ENCODE measurements at regions not wholly inside any gene's neighbourhood (a gene's known extent, or its start where the extent isn't known, plus 50 kb on each side); places are given as distances from the start of the nearest gene placed in this dataset.

- Histone ChIP-seq H3K9me3 (ENCODE audit: low read length) (no peaks in the 10 kb centered on the region), H3K36me3 (ENCODE audit: insufficient read depth, low read length) (no peaks in the 10 kb centered on the region), H3K4me2 (ENCODE audit: low read length) (no peak overlapping the region), H4K20me1 (ENCODE audit: insufficient read depth, low read length) (no peaks in the 10 kb centered on the region), H3K27ac (ENCODE audit: low read depth, low read length, poor library complexity, severe bottlenecking) (no peak overlapping the region), H3K79me2 (ENCODE audit: insufficient read depth, low read depth, low read length) (no peaks in the 10 kb centered on the region), H2AFZ (ENCODE audit: low read length) (no peak overlapping the region), H3K9me2 (ENCODE audit: insufficient read depth, low read length) (no peaks in the 10 kb centered on the region), H3K4me3 (ENCODE audit: low read depth, low read length, poor library complexity, severe bottlenecking) (no peak overlapping the region), H3K4me1 (ENCODE audit: insufficient read depth, low read length, poor library complexity, severe bottlenecking) (no peaks in the 10 kb centered on the region)
- no TSS peak for BruUV-seq (replicated peaks)
- TF ChIP-seq, protein P1, sequence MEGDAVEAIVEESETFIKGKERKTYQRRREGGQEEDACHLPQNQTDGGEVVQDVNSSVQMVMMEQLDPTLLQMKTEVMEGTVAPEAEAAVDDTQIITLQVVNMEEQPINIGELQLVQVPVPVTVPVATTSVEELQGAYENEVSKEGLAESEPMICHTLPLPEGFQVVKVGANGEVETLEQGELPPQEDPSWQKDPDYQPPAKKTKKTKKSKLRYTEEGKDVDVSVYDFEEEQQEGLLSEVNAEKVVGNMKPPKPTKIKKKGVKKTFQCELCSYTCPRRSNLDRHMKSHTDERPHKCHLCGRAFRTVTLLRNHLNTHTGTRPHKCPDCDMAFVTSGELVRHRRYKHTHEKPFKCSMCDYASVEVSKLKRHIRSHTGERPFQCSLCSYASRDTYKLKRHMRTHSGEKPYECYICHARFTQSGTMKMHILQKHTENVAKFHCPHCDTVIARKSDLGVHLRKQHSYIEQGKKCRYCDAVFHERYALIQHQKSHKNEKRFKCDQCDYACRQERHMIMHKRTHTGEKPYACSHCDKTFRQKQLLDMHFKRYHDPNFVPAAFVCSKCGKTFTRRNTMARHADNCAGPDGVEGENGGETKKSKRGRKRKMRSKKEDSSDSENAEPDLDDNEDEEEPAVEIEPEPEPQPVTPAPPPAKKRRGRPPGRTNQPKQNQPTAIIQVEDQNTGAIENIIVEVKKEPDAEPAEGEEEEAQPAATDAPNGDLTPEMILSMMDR (conservative IDR thresholded peaks at IDR 0.05; ENCODE audit: low read length): no peak
- TF ChIP-seq EZH2phosphoT487 (IDR thresholded peaks at IDR 0.05; ENCODE audit: borderline replicate concordance, low read depth, low read length): no peak
- DNase-seq (ENCODE audit: low spot score): no peak
- POLR2A ChIA-PET: no interaction called here
- CTCF ChIA-PET (ENCODE audit: unreplicated experiment): no interaction called here
- intact Hi-C loops (cut with micrococcal nuclease; ENCODE audit: unreplicated experiment): no loop called here
Observed at GRCh38 chr10:124339119-124340032, 79.3 kb downstream of the OAT start.

GRCh38 chr10:124338276-124338925, 80.3 kb downstream of the OAT start:
- DNase-seq (ENCODE audit: low spot score): no peak
- Histone ChIP-seq H3K9me2 (ENCODE audit: insufficient read depth, low read length) (0 out of 2 replicates have a peak, but pooled peaks cover 3% of the 10 kb centered on the region), H3K4me2 (ENCODE audit: low read length) (no peak overlapping the region), H2AFZ (ENCODE audit: low read length) (no peak overlapping the region), H3K27ac (ENCODE audit: low read depth, low read length, poor library complexity, severe bottlenecking) (no peak overlapping the region), H3K79me2 (ENCODE audit: insufficient read depth, low read depth, low read length) (no peaks in the 10 kb centered on the region), H3K36me3 (ENCODE audit: insufficient read depth, low read length) (no peaks in the 10 kb centered on the region), H3K9me3 (ENCODE audit: low read length) (no peaks in the 10 kb centered on the region), H3K4me1 (ENCODE audit: insufficient read depth, low read length, poor library complexity, severe bottlenecking) (no peaks in the 10 kb centered on the region), H3K4me3 (ENCODE audit: low read depth, low read length, poor library complexity, severe bottlenecking) (no peak overlapping the region), H4K20me1 (ENCODE audit: insufficient read depth, low read length) (no peaks in the 10 kb centered on the region)
- BruUV-seq (replicated peaks): no TSS peak
- TF ChIP-seq, protein P1 (conservative IDR thresholded peaks at IDR 0.05; ENCODE audit: low read length): no peak
- no peak for TF ChIP-seq EZH2phosphoT487 (IDR thresholded peaks at IDR 0.05; ENCODE audit: borderline replicate concordance, low read depth, low read length)
- POLR2A ChIA-PET: no interaction called here
- CTCF ChIA-PET (ENCODE audit: unreplicated experiment): no interaction called here
- intact Hi-C loops (cut with micrococcal nuclease; ENCODE audit: unreplicated experiment): no loop called here

GRCh38 chr10:124336186-124336585, 82.5 kb downstream of the OAT start:
- DNase-seq (ENCODE audit: low spot score): no peak
- no peak overlapping the region for H3K27ac ChIP-seq (ENCODE audit: low read depth, low read length, poor library complexity, severe bottlenecking)
- H3K36me3 ChIP-seq (ENCODE audit: insufficient read depth, low read length): no peaks in the 10 kb centered on the region
- 0 out of 2 replicates have a peak, but pooled peaks cover 6% of the 10 kb centered on the region for H3K9me3 ChIP-seq (ENCODE audit: low read length)
- intact Hi-C loops (cut with micrococcal nuclease; ENCODE audit: unreplicated experiment): no loop called here
- no peak overlapping the region for H3K4me3 ChIP-seq (ENCODE audit: low read depth, low read length, poor library complexity, severe bottlenecking)
- BruUV-seq (replicated peaks): no TSS peak
- H2AFZ ChIP-seq (ENCODE audit: low read length): no peak overlapping the region
- H3K4me1 ChIP-seq (ENCODE audit: insufficient read depth, low read length, poor library complexity, severe bottlenecking): no peaks in the 10 kb centered on the region
- no peaks in the 10 kb centered on the region for H3K79me2 ChIP-seq (ENCODE audit: insufficient read depth, low read depth, low read length)
- CTCF ChIA-PET (ENCODE audit: unreplicated experiment): no interaction called here
- TF ChIP-seq EZH2phosphoT487 (IDR thresholded peaks at IDR 0.05; ENCODE audit: borderline replicate concordance, low read depth, low read length): no peak
- TF ChIP-seq, protein P1 (conservative IDR thresholded peaks at IDR 0.05; ENCODE audit: low read length): no peak
- POLR2A ChIA-PET: no interaction called here
- H4K20me1 ChIP-seq (ENCODE audit: insufficient read depth, low read length): no peaks in the 10 kb centered on the region
- 0 out of 2 replicates have a peak, but pooled peaks cover 3% of the 10 kb centered on the region for H3K9me2 ChIP-seq (ENCODE audit: insufficient read depth, low read length)
- no peak overlapping the region for H3K4me2 ChIP-seq (ENCODE audit: low read length)
